ENCODE measurements at regions not wholly inside any gene's neighbourhood (a gene's known extent, or its start where the extent isn't known, plus 50 kb on each side); places are given as distances from the start of the nearest gene placed in this dataset.

- CTCF ChIA-PET = interaction anchor here (1.7 to 4.0 kb wide), 2 partner anchors 13 to 16 kb away, joined by 7 to 20 read pairs; no protein-coding TSS in a partner anchor
- POLR2A ChIA-PET = no interaction called here
- H3K4me3 ChIP-seq (ENCODE audit: low read depth, low read length) = no peak overlapping the region
- no peak for TF ChIP-seq CTCF (IDR thresholded peaks at IDR 0.05; ENCODE audit: insufficient read depth, low read length, missing control alignments)
- no peak for DNase-seq (ENCODE audit: low read depth, low spot score)
Observed at GRCh38 chr17:59505610-59506276, 59.7 kb upstream of the DHX40 start.

- TF ChIP-seq CTCF (IDR thresholded peaks at IDR 0.05; ENCODE audit: insufficient read depth, low read length, missing control alignments) = no peak
- no peak for DNase-seq (ENCODE audit: low read depth, low spot score)
- ChIA-PET CTCF (interaction anchor here (0.9 to 4.0 kb wide), 3 partner anchors 12 to 196 kb away, joined by 3 to 20 read pairs (median 3); no protein-coding TSS in a partner anchor), POLR2A (no interaction called here)
- H3K4me3 ChIP-seq (ENCODE audit: low read depth, low read length) = no peak overlapping the region
Observed at GRCh38 chr17:59506894-59507726, 58.3 kb upstream of the DHX40 start.

GRCh38 chr17:59508999-59509625 lies 56.3 kb upstream of the DHX40 start:
- H3K4me3 ChIP-seq (ENCODE audit: low read depth, low read length) = no peak overlapping the region
- ChIA-PET POLR2A (no interaction called here), CTCF (interaction anchor here (0.9 to 4.0 kb wide), 2 partner anchors 13 to 21 kb away, joined by 4 to 20 read pairs; no protein-coding TSS in a partner anchor)
- no peak for TF ChIP-seq CTCF (IDR thresholded peaks at IDR 0.05; ENCODE audit: insufficient read depth, low read length, missing control alignments)
- no peak for DNase-seq (ENCODE audit: low read depth, low spot score)

GRCh38 chr17:59510611-59511010 lies 54.8 kb upstream of the DHX40 start:
- ChIA-PET POLR2A (no interaction called here), CTCF (interaction anchor here (4.0 kb wide), 1 partner anchor 11 kb away, joined by 24 read pairs; no protein-coding TSS in a partner anchor)
- TF ChIP-seq CTCF (IDR thresholded peaks at IDR 0.05; ENCODE audit: insufficient read depth, low read length, missing control alignments) = no peak
- DNase-seq (ENCODE audit: low read depth, low spot score) = no peak
- no peak overlapping the region for H3K4me3 ChIP-seq (ENCODE audit: low read depth, low read length)

- H3K4me3 ChIP-seq (ENCODE audit: low read depth, low read length) = no peak overlapping the region
- DNase-seq (ENCODE audit: low read depth, low spot score) = no peak
- TF ChIP-seq CTCF (IDR thresholded peaks at IDR 0.05; ENCODE audit: insufficient read depth, low read length, missing control alignments) = no peak
- ChIA-PET POLR2A (no interaction called here), CTCF (interaction anchor here (1.0 to 4.0 kb wide), 3 partner anchors 10 to 182 kb away, joined by 4 to 24 read pairs (median 5); no protein-coding TSS in a partner anchor)
Observed at GRCh38 chr17:59511726-59512125, 53.7 kb upstream of the DHX40 start.

All from AG04449 (cell line).